Ascending aorta (tissue), 2 donors: ENCODE measurements at regions not wholly inside any gene's neighbourhood (a gene's known extent, or its start where the extent isn't known, plus 50 kb on each side); places are given as distances from the start of the nearest gene placed in this dataset.

Experiments
- DNase-seq, 2 donors: peaks; one replicate each; pipeline ENCODE4 v3.0.0-alpha.2; 2019; ENCODE audit warnings: low spot score in 2 of 2
- H3K27ac ChIP-seq, 2 donors: fragments of 200-600 bp; sonication (generic); one replicate each; pipeline ENCODE4 v1.5.1; 2016 to 2017; ENCODE audit warnings: mild to moderate bottlenecking in 1 of 2
- H3K27me3 ChIP-seq: fragments of 200-600 bp; sonication (generic); one replicate; pipeline ENCODE4 v1.5.1; 2017
- H3K36me3 ChIP-seq, 2 donors: fragments of 200-600 bp; sonication (generic); one replicate each; pipeline ENCODE4 v1.5.1; 2016
- H3K4me1 ChIP-seq, 2 donors: fragments of 200-600 bp; sonication (generic); one replicate each; pipeline ENCODE4 v1.5.1; 2016 to 2017; ENCODE audit warnings: mild to moderate bottlenecking in 1 of 2
- H3K4me3 ChIP-seq, 2 donors: fragments of 200-600 bp; sonication (generic); one replicate each; pipeline ENCODE4 v1.5.1; 2016 to 2017; ENCODE audit warnings: mild to moderate bottlenecking in 1 of 2
- H3K9me3 ChIP-seq, 2 donors: fragments of 200-600 bp; sonication (generic); one replicate each; pipeline ENCODE4 v1.5.1; 2016
- CTCF ChIP-seq, 3 experiments: fragments of 200-600 bp in 2 of 3; fragments of 450-650 bp in 1 of 3; sonication (generic) in 2 of 3; IDR thresholded peaks; one replicate each; pipeline ENCODE4 v1.5.1; 2016 to 2019; ENCODE audit warnings: antibody characterized with exemption in 3 of 3, mild to moderate bottlenecking in 1 of 3, moderate library complexity in 1 of 3
- intact Hi-C: fragments of 100-400 bp; cut with DNase I; formaldehyde crosslinking; loops from one replicate; pipeline ENCODE4 v1.15.1; 2023

GRCh38 chr22:48477031-48477721, 1350.5 kb downstream of the BRD1 start:
- H3K27ac ChIP-seq: no peak overlapping the region

GRCh38 chr22:48476577-48476976, 1351.1 kb downstream of the BRD1 start:
- H3K9me3 ChIP-seq: no peaks in the 10 kb centered on the region
- TF ChIP-seq CTCF (IDR thresholded peaks at IDR 0.05): no peak
- intact Hi-C loops: no loop called here
- H3K4me3 ChIP-seq: no peak overlapping the region
- H3K27me3 ChIP-seq: no peaks in the 10 kb centered on the region
- DNase-seq: no peak
- no peak overlapping the region for H3K27ac ChIP-seq
- H3K4me1 ChIP-seq: no peaks in the 10 kb centered on the region
- H3K36me3 ChIP-seq: no peaks in the 10 kb centered on the region

More at GRCh38 chr22:48477031-48477721, 1350.5 kb downstream of the BRD1 start:
- no peak for DNase-seq
- H3K4me1 ChIP-seq: no peaks in the 10 kb centered on the region
- no peaks in the 10 kb centered on the region for H3K9me3 ChIP-seq
- intact Hi-C loops: no loop called here
- no peaks in the 10 kb centered on the region for H3K36me3 ChIP-seq
- no peaks in the 10 kb centered on the region for H3K27me3 ChIP-seq
- no peak for TF ChIP-seq CTCF (IDR thresholded peaks at IDR 0.05)
- no peak overlapping the region for H3K4me3 ChIP-seq

- Histone ChIP-seq H3K4me3 (no peak overlapping the region), H3K27me3 (no peaks in the 10 kb centered on the region), H3K4me1 (no peaks in the 10 kb centered on the region), H3K36me3 (no peaks in the 10 kb centered on the region), H3K27ac (no peak overlapping the region), H3K9me3 (no peaks in the 10 kb centered on the region)
- intact Hi-C loops: no loop called here
- no peak for DNase-seq
- TF ChIP-seq CTCF (IDR thresholded peaks at IDR 0.05): no peak
Observed at GRCh38 chr22:48475661-48476345, 1351.9 kb downstream of the BRD1 start.

- H3K27ac ChIP-seq: no peak overlapping the region
- intact Hi-C loops: no loop called here
- no peaks in the 10 kb centered on the region for H3K36me3 ChIP-seq
- H3K4me3 ChIP-seq: no peak overlapping the region
- no peaks in the 10 kb centered on the region for H3K27me3 ChIP-seq
- TF ChIP-seq CTCF (IDR thresholded peaks at IDR 0.05): no peak
- DNase-seq: no peak
- H3K9me3 ChIP-seq: no peaks in the 10 kb centered on the region
- H3K4me1 ChIP-seq: no peaks in the 10 kb centered on the region
Observed at GRCh38 chr22:48474881-48475280, 1352.8 kb downstream of the BRD1 start.

- Histone ChIP-seq H3K36me3 (no peaks in the 10 kb centered on the region), H3K27me3 (no peaks in the 10 kb centered on the region), H3K27ac (no peak overlapping the region), H3K4me3 (no peak overlapping the region), H3K4me1 (no peaks in the 10 kb centered on the region), H3K9me3 (no peaks in the 10 kb centered on the region)
- no peak for DNase-seq
- no peak for TF ChIP-seq CTCF (IDR thresholded peaks at IDR 0.05)
- intact Hi-C loops: no loop called here
Observed at GRCh38 chr22:48473202-48473601, 1354.5 kb downstream of the BRD1 start.
